ENCODE measurements at regions not wholly inside any gene's neighbourhood (a gene's known extent, or its start where the extent isn't known, plus 50 kb on each side); places are given as distances from the start of the nearest gene placed in this dataset.

DNA sequence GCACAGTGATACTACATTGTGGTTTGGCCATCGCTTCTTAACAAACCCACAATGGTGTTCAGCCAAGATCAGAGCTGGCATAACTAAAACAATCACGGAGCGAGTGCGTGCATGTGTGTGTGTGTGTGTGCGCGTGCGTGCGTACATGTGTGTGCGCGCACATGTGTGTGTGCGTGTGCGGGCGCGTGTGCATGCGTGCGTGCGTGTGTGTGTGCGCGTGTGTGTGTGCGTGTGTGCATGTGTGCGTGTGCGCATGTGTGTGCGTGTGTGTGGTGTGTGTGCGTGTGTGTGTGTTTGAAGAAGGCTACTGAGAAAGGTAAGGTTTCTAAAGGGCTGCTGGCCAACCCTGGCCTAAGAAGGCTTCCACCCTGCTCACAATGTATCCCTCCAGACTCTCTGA lies 582.4 kb downstream of the CMPK2 start:
- TF ChIP-seq, protein P1, sequence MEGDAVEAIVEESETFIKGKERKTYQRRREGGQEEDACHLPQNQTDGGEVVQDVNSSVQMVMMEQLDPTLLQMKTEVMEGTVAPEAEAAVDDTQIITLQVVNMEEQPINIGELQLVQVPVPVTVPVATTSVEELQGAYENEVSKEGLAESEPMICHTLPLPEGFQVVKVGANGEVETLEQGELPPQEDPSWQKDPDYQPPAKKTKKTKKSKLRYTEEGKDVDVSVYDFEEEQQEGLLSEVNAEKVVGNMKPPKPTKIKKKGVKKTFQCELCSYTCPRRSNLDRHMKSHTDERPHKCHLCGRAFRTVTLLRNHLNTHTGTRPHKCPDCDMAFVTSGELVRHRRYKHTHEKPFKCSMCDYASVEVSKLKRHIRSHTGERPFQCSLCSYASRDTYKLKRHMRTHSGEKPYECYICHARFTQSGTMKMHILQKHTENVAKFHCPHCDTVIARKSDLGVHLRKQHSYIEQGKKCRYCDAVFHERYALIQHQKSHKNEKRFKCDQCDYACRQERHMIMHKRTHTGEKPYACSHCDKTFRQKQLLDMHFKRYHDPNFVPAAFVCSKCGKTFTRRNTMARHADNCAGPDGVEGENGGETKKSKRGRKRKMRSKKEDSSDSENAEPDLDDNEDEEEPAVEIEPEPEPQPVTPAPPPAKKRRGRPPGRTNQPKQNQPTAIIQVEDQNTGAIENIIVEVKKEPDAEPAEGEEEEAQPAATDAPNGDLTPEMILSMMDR (IDR thresholded peaks at IDR 0.05; ENCODE audit: poor library complexity) = no peak
- no peak for TF ChIP-seq EZH2 (IDR thresholded peaks at IDR 0.05; ENCODE audit: borderline replicate concordance)

All from hepatocyte (in vitro differentiated cells).